GM12891 (cell line): ENCODE measurements at regions not wholly inside any gene's neighbourhood (a gene's known extent, or its start where the extent isn't known, plus 50 kb on each side); places are given as distances from the start of the nearest gene placed in this dataset.
A peak's percentile ranks its signal among the peaks of the same experiment; 100 is the strongest.

ENCODE experiments used
- DNase-seq: peaks from one replicate; pipeline ENCODE4 v3.0.0; 2011; ENCODE audit warnings: low spot score; ENCODE audit not compliant: insufficient read length
- FAIRE-seq: peaks from 2 replicates; lab custom pipeline; 2011; peaks lifted over from hg19 to GRCh38; lab: Jason Lieb, UNC
- PAX5 ChIP-seq: IDR thresholded peaks from 2 replicates; pipeline ENCODE4 v1.6.1; 2011; ENCODE audit warnings: low read length, moderate library complexity, mild to moderate bottlenecking; ENCODE audit not compliant: insufficient read depth, severe bottlenecking
- POLR2A ChIP-seq: IDR thresholded peaks from 2 replicates; pipeline ENCODE4 v1.6.1; 2011; ENCODE audit warnings: low read depth, low read length, control low read depth
- POLR2AphosphoS5 ChIP-seq: IDR thresholded peaks from 2 replicates; pipeline ENCODE4 v1.6.1; 2011; ENCODE audit warnings: low read depth, low read length, control low read depth
- POU2F2 ChIP-seq: IDR thresholded peaks from 2 replicates; pipeline ENCODE4 v1.6.1; 2011; ENCODE audit warnings: low read depth, mild to moderate bottlenecking, control low read depth, low read length, moderate library complexity
- SPI1 ChIP-seq: IDR thresholded peaks from 2 replicates; pipeline ENCODE4 v1.6.1; 2011; ENCODE audit warnings: low read depth, low read length, control low read depth
- TAF1 ChIP-seq: IDR thresholded peaks from 2 replicates; pipeline ENCODE4 v1.6.1; 2011; ENCODE audit warnings: low read depth, low read length, control low read depth

- TF ChIP-seq POU2F2 (no peak), PAX5 (no peak)
- DNase-seq (no peak), FAIRE-seq (peak; percentile 76)
Measured at GRCh38 chr6:137415834-137416190, 78.4 kb downstream of the OLIG3 start.

DNA sequence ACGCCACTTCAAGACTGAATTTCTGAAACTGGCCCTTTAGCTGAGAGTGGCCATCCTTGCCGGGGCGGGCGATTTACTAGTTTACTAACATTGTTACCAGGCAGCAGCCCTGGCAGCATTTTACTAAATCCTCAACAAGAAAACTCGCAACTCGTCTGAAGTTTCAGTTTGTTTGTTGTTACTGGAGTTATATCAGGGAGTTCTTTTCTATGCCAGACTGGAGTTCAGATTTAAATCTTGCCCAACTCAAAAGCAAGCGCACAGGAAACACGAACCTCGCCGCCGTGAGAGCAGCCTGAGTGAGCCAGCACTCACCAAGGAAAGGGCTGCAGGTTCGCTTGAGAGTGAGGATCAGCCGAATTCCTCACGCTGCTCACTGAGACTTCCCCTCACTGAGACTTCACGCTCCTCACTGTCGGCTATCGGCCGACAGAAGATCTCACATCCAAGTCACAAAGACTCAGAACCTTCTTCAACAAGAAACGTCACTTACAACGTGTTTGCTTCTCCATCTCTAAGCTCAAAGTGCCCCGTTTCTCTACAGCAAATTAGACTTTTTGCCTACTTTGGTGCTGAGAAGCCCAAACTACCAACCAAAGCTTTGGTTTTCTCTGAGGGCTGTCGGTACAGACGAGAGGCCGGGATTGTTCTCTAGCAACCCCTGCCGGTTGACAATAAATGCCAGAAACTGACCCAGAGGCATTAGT lies 78.9 kb downstream of the OLIG3 start:
- DNase-seq, result peak; percentile 21
- TF ChIP-seq SPI1 (peak; percentile 27; the same call in 1 of the 2 replicates), TAF1 (no peak)
- FAIRE-seq, result no peak

GRCh38 chr6:137414599-137414998 lies 79.6 kb downstream of the OLIG3 start:
- TF ChIP-seq POLR2A, result no peak
- TF ChIP-seq PAX5, result no peak
- no peak for TF ChIP-seq POU2F2
- TF ChIP-seq TAF1, result no peak
- TF ChIP-seq SPI1, result no peak
- no peak for TF ChIP-seq POLR2AphosphoS5
- DNase-seq (no peak), FAIRE-seq (no peak)

GRCh38 chr6:137413482-137413881 lies 80.7 kb downstream of the OLIG3 start:
- DNase-seq (no peak), FAIRE-seq (no peak)
- TF ChIP-seq PAX5 (no peak), POLR2A (no peak), POLR2AphosphoS5 (no peak), TAF1 (no peak)

- no peak for DNase-seq
- no peak for FAIRE-seq
- TF ChIP-seq TAF1, result no peak
- no peak for TF ChIP-seq SPI1
- TF ChIP-seq POLR2A, result no peak
Measured at GRCh38 chr6:137412562-137412961, 81.6 kb downstream of the OLIG3 start.

GRCh38 chr6:137409266-137409777 lies 84.9 kb downstream of the OLIG3 start:
- no peak for FAIRE-seq
- no peak for TF ChIP-seq TAF1
- TF ChIP-seq SPI1, result no peak
- TF ChIP-seq POLR2A, result no peak
- no peak for TF ChIP-seq PAX5
- no peak for TF ChIP-seq POU2F2
- TF ChIP-seq POLR2AphosphoS5, result no peak
- DNase-seq, result no peak

DNA sequence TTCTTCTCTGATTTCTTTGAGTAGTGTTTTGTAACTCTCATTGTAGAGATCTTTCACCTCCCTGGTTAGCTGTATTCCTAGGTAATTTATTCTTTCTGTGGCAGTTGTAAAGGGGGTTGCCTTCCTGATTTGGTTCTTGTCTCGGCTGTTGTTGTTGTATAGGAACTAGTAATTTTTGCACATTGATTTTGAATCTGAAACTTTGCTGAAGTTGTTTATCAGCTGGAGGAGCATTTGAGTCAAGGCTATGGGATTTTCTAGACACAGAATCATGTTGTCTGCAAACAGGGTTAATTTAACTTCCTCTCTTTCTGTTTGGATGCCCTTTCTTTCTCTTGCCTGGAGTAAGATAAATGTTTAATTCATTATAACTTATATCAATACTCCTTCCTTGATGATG lies 86.4 kb downstream of the OLIG3 start:
- no peak for DNase-seq
- no peak for TF ChIP-seq PAX5
- TF ChIP-seq TAF1, result no peak
- TF ChIP-seq POLR2AphosphoS5, result no peak
- no peak for TF ChIP-seq SPI1
- TF ChIP-seq POU2F2, result no peak
- TF ChIP-seq POLR2A, result no peak
- no peak for FAIRE-seq

DNA sequence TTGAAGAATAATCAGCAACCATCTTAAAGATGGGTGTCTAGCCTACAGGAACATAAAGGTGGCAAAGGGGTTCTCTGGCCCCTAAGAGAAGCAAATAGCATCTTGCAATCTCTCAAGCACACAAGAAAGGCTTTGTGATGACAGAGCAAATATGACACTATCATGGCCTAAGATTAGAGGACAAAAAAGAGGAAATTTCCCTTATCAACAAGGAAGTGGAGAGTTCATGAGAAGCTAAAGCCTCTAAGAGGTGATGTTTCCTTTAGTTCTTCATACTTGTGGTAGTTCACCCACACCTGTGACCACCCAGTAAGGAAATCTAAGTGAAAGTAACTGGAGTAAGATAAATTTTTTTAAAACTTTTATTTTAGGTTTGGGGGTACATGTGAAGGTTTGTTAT lies 88.4 kb downstream of the OLIG3 start:
- DNase-seq (no peak), FAIRE-seq (no peak)
- TF ChIP-seq POLR2AphosphoS5 (no peak), PAX5 (no peak), SPI1 (no peak), POU2F2 (no peak), TAF1 (no peak), POLR2A (no peak)

DNA sequence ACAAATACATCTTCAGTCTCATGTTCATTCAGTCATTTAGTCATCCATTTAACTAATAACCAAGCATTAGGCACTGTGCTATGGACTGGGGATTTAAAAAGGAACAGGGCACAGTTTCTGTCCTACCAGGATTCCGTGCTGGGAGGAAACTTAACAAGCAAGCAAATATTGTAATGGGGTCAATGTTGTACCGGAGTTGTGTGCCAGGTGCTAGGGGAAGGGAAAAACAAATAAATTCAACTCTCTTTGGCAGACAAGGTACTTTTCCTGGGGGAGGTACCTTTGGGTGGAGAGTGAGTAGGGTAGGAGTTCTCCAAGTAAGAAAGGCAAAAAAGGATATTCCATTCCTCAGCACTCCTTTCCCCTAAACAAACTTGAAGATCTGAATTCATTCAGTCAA lies 90.3 kb downstream of the OLIG3 start:
- no peak for FAIRE-seq
- TF ChIP-seq POLR2AphosphoS5, result no peak
- TF ChIP-seq TAF1, result no peak
- TF ChIP-seq POLR2A, result no peak
- no peak for TF ChIP-seq POU2F2
- no peak for TF ChIP-seq PAX5
- TF ChIP-seq SPI1, result no peak
- DNase-seq, result no peak

DNA sequence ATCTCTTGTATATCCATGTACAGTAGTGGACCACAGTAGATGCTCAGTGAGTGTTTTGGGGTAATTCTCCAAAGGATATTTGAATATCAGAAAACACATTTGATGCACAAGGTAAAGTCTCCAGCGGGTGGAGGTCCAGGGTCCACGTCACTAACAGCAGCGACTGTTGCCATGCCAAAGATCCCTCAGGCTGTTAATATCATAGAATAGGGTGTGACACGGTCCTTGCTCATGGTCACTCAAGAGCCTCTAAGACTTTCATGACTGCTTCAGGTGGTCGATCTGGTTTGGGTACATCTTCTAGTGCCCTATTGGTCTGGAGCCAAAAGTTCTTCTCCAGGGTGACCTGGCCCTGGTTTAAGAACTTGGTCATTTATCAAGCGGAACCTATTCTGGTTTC lies 90.8 kb downstream of the OLIG3 start:
- DNase-seq (no peak), FAIRE-seq (no peak)
- TF ChIP-seq SPI1 (no peak), POU2F2 (no peak), PAX5 (no peak), POLR2AphosphoS5 (no peak), POLR2A (no peak), TAF1 (no peak)
